HG03442 (cell line): ENCODE measurements at regions not wholly inside any gene's neighbourhood (a gene's known extent, or its start where the extent isn't known, plus 50 kb on each side); places are given as distances from the start of the nearest gene placed in this dataset.
"Not testable (repeated sequence)": the region's sequence is repeated elsewhere in the genome, so short reads cannot be mapped to it uniquely, and the experiment has no call there.

Experiments
- ATAC-seq: cut with Tn5 transposase; IDR thresholded peaks from one replicate; pipeline ENCODE4 v1.9.1; 2021; ENCODE audit warnings: mild to moderate bottlenecking, moderate library complexity; ENCODE audit not compliant: unreplicated experiment

DNA sequence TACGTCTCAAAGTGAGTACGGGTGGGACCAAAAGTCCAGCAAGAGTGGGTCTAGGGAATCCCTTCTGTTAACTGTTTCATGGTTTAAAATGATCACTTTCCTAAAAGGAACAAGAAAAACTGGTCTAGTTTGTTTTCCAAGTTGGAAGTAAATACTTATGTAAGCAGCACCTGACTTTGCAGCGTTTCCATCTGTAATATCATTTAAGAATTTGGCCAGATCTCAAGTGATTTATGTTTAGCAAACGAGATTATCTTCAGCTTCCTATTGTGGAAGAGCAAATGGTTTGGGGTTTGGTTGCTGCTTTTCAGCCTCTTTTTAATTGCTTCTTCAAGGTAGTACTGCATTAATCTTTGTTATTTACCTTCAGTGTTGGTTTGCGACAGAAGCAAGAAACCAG is 50.4 kb downstream of the FHIP1A start:
- ATAC-seq = no peak

DNA sequence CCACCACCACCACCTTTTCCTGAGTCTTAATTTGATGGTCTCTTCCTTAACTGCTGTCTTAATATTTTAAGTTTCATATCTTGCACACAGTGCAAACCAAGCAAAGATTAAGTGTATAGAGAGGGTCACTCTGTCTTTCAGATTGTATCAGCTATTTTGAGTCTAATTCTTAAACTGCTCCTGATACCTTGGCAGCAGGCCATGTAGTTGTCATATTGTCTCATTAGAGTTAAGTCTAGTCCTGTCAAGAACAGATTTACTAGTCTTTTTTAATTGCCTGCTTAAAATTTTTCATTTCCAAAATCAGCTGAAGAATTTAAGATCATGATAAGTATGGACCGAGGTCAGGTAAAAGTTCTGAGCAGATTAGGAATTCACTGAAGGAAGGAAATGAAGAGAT is 51.5 kb downstream of the FHIP1A start:
- ATAC-seq = no peak

DNA sequence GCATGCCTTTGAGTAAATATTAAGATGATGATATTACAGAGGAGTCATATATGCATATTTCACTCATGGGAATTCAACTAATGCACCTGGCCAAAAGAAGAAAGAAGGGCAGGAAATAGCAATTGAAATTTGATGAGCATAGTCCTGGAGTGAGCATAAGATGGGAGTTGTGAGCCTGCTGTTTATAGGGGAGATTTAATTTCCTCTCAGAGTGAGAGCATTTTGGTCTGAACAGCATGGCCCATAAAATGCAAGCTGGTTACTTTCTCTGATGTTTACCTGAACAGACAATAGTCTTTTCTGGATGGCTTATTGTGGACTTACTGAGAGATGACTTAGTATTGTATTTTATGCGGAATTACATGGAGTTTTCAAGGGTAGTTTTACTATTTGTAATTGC is 53.6 kb downstream of the FHIP1A start:
- ATAC-seq = no peak

DNA sequence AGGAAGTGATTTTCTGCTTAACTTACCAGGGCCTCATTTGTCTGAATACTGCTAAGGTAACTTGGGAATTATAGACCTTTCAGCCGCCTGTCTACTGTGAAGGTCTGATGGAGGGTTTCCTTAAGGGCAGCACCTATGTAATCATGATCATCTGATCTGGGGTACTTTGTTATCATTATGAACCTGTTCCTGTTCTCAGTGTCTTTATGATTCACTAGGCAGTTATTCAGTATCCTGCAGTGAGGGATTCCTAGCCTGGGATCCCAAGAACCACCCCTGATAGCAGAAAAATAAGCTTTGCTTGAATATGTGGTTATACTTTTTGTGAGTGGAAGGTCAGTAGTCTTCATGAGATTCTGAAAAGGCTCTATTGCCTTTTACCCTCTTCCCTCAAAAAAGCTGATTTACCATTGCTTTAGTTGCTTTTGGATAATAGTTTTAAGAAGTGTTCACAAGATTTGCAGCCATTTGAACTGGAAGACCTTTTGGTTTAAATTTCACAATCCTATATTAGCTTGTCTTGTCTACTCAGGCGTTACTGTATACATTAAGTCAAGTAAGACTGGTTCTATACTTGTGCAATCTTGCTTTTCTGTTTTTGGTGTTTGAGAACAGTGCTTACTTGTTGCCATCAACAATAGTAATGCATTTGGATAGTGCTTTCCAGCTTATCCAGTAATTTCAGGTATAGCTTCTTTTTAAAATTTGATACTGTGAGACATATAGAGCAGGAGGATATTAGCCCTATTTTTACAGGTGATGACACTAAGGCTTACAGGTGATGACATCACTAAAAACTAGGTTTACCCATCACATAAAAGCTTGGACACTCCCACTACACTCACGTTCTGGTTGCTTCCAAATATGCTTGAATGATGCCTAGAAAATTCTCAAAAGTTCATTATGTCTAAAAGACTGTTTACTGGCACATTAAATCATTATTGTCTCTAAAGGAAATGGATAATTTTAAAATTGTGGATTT is 60.0 kb downstream of the FHIP1A start:
- no peak for ATAC-seq

DNA sequence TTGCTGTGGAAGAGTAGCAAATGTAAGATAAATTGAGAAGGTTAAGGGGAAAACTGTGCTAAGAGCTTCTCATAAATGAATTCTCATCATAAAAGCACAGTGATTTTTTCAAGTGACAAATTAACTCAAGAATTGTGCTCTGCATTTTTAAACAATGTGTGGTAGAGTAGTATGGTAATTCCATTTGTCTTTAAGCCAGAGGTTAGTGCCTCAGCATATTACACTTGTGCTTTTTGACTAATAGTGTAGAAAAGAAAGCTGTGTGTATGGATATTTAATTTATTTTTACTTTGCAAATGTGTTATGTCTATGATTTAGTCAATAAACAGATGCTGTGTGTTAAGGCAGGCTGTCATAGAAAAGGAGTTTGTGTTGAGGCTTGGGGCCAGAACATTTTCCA is 61.0 kb downstream of the FHIP1A start:
- ATAC-seq = no peak

DNA sequence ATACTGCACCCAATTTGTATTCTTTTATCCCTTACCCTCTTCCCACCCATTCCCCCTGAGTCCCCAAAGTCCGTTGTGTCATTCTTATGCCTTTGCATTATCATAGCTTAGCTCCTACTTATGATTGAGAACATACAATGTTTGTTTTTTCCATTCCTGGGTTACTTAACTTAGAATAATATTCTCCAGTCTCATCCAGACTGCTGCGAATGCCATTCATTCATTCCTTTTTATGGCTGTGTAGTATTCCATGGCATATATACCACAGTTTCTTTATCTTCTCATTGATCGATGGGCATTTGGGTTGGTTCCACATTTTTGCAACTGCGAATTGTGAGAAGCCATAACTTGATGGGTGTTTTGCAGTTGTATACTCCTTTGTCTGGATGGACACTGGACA is 62.8 kb downstream of the FHIP1A start:
- no peak for ATAC-seq

DNA sequence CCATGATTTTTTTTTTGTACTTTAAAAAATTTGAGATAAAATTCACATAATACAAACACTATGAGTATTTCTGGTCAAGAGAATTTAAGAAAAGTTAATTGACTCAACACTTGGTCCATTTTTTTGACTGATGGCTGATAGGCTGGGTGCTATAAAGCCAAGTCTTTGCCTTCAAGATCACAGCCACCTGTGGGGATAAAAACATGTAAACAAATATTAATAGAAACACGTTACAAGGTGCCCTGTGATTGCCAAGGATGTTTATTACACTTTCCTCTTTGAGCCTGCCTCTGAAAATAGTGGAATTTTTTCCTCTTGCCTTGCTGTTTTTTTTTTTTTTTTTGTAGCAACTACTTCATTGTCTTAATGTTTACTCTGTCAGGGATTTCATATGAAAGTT is 63.3 kb downstream of the FHIP1A start:
- ATAC-seq = no peak

DNA sequence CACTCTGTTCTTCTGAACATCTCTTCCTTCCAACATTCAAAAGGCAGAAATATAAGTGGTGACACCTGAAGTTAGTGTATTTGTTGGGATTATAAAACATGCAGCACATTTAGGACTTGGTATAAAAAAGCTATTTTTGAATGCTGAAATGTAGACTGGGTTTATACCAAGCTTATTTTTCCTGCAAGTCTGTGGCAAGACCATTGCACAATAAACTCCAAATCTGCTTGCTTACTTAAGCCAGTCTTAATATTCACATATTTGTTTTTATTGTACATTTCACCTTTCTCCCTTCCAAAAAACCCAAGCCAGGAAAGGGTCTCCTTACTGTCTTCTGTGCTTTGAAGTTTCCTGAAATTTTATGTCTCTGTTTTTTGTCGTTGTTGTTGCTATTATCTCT is 63.7 kb downstream of the FHIP1A start:
- no peak for ATAC-seq

DNA sequence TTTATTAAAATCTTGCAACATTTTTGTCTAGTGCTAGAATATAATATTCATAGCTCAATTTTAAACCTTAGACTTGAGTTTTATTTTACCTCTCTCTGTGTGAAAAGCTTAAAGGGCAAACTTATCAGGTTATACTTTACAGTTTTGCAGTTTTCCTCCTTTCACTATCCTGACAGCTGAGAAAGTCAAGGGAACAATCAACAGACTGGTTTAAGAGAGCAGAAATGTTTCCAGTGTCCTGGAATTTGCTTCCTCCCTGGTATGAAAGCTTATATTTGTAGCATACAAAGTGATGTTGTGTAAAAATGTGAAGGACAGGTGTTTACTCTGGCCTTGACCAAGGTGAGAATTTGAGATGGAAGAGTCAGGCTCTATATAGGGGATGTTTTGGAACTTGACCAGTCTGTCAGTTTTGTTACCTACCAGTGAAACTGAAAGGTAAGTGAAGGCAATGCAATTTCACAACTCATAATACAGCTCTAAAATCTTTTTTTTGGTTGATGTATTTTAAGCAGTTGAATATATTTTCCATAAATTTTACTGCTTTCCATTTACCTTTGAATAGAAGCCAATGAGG is 64.6 kb downstream of the FHIP1A start:
- ATAC-seq = no peak

DNA sequence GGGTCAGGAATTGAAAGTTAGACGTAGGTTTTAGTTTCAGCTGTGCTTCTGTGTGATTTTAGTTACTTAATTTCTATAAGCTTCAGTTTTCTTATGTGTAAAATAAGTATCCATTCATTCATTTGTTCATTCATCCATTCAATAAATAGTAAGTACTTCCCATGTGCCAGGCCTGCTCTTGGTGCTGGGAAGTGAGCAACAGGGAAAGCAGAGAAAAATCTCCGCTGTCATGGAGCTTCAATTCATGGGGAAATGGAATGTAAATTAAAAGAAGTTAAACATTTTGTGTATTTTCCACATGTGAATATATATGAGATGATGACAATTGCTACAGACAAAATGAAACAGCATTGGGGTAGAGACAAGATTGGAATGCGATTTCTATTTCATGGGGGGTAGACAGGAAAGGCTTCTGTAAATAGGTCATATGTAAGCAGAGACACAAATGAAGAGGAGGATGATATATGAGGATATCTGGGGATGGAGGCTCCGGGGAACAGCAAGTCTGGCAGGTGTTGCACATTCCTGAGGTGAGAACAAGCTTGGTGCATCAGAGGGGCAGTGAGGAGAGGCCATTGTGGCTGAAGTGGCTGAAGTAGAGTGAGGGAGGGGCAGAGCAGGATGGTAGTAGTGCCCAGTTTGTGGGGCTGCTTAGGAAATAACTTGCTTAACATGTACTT is 66.2 kb downstream of the FHIP1A start:
- no peak for ATAC-seq

DNA sequence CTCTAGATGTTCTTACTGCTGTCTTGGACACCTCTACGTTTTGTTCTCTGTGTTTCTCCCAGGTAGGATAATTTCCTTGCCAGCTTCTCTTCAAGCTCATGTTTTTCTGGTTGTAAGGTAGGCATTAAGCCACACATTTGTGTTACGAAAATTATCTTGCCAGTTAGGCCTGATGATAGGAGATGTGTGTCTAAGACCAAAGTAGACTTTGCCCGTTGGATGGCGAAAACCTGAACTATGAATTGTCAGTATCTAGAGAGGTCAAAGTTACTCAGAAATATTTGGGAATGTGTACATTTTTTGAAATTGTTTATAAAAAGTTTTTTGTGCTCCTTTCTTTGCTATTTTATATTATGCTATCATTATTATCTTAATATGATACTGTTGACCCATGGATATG is 72.8 kb downstream of the FHIP1A start:
- no peak for ATAC-seq

DNA sequence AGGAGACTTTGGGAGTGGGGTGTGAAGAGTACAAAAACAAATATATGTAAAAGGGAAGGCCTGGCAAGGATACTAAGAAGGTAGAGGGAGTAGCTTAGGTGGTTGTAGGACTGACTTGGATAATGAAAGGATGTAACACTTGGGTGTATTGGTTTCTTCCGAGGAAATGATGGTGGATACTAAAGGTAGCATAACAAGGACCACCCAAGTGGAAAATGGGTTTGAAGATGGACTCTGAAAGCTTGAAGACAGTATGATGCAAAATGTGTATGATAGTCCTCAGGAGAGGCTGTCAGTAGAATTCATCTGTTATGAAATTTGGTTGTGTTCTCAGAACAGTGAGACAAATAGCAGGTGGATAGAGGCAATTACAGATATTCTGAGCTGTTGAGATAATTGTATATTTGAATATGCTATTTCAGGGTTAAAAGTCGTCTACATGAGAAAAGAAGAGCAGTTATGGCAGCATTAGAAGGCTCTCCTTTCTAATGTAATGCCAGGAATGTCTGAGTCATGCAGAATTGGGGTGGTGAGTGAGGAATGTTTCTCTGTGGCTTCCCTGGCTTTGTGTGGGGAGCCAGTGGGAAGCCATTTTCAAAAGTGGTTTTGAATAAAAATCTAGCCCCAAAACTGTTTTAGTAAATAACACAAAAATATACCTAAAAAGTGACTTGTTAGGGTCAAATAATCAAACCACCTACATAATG is 75.6 kb downstream of the FHIP1A start:
- no peak for ATAC-seq

DNA sequence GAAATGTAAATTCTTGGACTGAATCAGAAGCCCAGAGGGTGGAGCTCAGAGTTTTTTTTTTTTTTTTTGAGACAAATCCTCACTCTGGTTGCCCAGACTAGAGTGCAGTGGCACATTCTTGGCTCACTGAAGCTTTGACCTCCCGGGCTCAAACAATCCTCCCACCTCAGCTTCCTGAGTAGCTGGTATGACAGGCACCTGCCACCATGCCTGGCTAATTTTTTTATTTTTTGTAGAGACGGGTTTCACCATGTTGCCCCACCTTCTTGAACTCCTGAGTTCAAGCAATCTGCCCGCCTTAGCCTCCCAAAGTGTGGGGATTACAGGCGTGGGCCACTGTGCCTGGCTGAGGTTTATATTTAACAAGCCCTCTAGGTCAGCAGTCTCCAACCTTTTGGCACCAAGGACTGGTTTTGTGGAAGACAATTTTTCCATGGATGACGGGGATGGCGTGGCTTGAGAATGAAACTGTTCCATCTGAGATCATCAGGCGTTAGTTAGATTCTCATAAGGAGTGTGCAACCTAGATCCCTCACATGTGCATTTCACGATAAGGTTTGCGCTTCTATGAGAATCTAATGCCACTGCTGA is 76.7 kb downstream of the FHIP1A start:
- no peak for ATAC-seq

DNA sequence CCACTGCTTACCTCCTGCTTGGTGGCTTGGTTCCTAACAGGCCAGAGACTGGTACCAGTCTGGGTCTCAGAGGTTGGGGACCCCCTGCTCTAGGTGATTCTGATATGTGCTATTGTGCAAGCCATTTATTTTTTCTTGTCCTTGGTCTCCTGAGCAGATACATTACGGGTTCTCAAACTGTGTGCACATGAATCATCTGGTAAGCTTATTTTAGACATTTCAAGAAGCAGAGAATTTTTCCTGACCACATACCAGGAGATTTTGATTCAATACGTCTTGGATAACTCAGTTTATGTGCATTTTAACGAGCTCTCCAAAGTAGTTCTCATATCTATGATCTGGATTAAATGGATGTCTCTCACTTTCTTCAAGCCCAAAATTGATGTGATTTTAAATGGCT is 77.2 kb downstream of the FHIP1A start:
- no peak for ATAC-seq

DNA sequence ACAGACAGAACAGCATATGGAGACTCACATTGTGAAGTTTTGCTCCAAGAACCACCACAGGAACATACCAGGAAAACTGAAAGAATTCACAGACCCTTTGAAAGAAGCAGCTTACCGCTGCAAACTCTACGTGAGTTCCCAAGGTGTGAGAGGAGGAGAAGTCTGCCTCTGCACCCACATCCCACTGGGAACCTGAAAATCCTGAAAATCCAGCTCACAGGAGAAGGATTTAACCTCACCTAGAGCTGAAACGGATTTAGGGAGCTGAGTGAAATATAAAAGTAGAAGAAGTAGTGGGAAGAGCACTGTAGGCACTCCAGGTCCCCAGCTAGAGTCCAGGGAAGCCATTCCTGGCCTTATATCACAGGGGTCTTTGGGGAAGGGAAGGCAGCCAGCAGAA is 80.0 kb downstream of the FHIP1A start:
- no peak for ATAC-seq

DNA sequence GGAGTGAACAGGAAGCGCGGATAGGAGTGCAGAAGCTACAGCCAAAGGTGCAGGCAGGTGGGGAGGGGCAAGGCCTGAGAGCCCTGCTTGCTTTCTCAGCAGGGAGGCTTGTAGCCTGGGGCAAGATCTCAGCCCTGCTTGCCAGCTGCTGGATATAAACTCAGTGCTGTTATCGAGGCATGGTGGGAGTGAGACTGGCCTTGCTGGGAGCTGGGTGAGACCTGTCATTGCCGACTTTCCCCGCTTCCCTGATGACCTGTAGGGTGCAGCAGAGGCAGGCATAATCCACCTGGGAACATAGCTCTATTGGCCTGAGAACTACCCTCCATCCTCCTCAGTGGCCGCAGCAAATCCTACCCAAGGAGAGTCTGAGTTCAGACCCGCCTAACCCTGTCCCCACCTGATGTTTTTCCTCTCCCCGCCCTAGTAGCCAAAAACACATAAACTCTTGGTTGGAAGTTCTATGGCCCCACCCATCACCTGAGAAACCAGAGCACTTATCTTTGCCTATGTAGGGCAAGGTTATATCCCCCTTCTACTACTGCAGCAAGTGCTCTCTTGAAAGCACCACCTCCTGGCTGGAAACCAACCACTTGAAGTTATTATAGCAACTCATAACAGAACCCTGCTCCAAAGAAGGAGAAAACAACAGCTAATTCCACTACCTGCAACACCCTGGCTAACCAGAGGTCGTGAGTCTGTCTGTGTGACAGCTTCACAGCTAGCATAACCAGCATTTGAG is 80.7 kb downstream of the FHIP1A start:
- ATAC-seq = no peak

DNA sequence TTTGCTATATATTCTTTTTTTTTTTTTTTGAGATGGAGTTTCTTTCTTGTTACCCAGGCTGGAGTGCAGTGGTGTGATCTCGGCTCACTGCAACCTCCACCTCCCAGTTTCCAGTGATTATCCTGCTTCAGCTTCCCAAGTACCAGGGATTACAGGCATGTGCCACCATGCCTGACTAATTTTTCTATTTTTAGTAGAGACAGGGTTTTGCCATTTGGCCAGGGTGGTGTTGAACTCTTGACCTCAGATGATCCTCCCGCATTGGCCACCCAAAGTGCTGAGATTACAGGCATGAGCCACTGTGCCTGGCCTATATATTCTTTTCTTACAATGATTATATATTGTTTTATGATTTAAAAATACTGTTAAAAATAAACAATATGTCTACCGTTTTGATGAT is 86.6 kb downstream of the FHIP1A start:
- not testable (repeated sequence) for ATAC-seq

DNA sequence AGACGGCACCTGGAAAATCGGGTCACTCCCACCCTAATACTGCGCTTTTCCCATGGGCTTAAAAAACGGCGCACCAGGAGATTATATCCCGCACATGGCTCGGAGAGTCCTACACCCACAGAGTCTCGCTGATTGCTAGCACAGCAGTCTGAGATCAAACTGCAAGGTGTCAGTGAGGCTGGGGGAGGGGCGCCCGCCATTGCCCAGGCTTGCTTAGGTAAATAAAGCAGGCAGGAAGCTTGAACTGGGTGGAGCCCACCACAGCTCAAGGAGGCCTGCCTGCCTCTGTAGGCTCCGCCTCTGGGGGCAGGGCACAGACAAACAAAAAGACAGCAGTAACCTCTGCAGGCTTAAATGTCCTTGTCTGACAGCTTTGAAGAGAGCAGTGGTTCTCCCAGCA is 102.6 kb downstream of the FHIP1A start:
- ATAC-seq = not testable (repeated sequence)

DNA sequence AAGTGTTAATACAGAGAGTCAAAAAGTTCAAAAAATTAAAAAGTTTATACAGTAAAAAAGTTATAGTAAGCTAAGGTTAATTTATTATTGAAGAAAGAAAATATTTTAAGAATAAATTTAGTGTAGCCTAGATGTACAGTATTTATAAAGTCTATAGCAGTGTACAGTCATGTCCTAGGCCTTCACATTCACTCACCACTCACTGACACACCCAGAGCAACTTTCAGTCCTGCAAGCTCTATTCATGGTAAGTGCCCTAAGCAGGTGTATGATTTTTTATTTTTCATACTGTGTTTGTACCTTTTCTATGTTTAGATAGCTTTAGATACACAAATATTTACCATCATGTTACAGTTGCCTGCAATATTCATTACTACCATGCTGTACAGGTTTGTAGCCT is 108.9 kb downstream of the FHIP1A start:
- no peak for ATAC-seq

DNA sequence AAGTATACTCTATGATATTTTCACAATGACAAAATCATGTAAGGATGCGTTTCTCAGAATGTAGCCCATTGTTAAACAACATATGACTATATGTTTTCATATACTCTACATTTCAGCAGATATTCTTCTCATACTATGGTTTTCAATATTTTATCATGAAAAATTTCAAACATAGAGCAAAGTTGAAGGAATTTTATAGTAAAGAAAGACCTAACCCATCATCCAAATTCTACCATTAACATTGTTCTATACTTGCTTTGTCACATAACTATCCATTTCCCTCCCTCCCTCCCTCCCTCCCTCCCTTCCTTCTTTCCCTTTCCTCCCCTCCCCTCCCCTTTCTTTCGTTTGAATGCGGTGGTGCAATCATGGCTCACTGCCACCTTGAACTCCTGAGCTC is 109.4 kb downstream of the FHIP1A start:
- no peak for ATAC-seq
